Neural progenitor cell (in vitro differentiated cells): ENCODE measurements at regions not wholly inside any gene's neighbourhood (a gene's known extent, or its start where the extent isn't known, plus 50 kb on each side); places are given as distances from the start of the nearest gene placed in this dataset.

Source experiments
- EZH2 ChIP-seq: fragments of 200-600 bp; sonication (generic); IDR thresholded peaks from 2 replicates; pipeline ENCODE4 v1.6.1; 2017; ENCODE audit warnings: antibody characterized with exemption, mild to moderate bottlenecking, moderate library complexity
- EZH2phosphoT487 ChIP-seq: fragments of 200-600 bp; sonication (generic); IDR thresholded peaks from 2 replicates; pipeline ENCODE4 v1.6.1; 2017; ENCODE audit warnings: antibody characterized with exemption
- TF ChIP-seq, protein P1 (sequence below): fragments of 200-600 bp; sonication (generic); IDR thresholded peaks from 2 replicates; pipeline ENCODE4 v1.5.1; 2017; ENCODE audit warnings: antibody characterized with exemption, mild to moderate bottlenecking

DNA sequence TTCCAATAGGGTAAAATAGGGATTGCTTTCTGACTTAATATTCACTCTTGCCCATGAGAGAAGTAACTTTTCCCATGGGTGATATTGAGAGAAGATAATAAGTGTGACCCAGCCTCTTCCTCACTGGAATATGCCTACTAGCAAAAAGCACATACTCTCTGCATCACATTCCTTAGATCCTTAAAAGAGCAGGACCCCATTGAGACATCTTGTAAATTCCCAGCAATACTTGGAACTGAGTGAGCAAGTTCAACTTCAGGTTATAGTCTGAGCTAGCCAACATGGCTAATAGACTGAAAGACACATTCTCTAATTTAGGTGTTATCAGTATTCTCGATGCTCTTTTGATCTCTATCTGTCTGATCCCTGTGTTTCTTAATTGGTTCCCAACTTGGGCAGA lies 1372.3 kb downstream of the STIM2 start:
- TF ChIP-seq, protein P1, sequence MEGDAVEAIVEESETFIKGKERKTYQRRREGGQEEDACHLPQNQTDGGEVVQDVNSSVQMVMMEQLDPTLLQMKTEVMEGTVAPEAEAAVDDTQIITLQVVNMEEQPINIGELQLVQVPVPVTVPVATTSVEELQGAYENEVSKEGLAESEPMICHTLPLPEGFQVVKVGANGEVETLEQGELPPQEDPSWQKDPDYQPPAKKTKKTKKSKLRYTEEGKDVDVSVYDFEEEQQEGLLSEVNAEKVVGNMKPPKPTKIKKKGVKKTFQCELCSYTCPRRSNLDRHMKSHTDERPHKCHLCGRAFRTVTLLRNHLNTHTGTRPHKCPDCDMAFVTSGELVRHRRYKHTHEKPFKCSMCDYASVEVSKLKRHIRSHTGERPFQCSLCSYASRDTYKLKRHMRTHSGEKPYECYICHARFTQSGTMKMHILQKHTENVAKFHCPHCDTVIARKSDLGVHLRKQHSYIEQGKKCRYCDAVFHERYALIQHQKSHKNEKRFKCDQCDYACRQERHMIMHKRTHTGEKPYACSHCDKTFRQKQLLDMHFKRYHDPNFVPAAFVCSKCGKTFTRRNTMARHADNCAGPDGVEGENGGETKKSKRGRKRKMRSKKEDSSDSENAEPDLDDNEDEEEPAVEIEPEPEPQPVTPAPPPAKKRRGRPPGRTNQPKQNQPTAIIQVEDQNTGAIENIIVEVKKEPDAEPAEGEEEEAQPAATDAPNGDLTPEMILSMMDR: no peak
- no peak for TF ChIP-seq EZH2phosphoT487
- TF ChIP-seq EZH2: no peak
